Skeletal muscle tissue (tissue), 3 donors: ENCODE measurements at regions not wholly inside any gene's neighbourhood (a gene's known extent, or its start where the extent isn't known, plus 50 kb on each side); places are given as distances from the start of the nearest gene placed in this dataset.

Experiments used
- H3K27ac ChIP-seq: one replicate; pipeline ENCODE4 v1.7.0; 2013; ENCODE audit warnings: mild to moderate bottlenecking, low read depth, low read length, inconsistent platforms
- H3K27me3 ChIP-seq, 3 donors: one replicate each; pipeline ENCODE4 v1.7.0; 2013; ENCODE audit warnings: low read length in 3 of 3; ENCODE audit not compliant: control insufficient read depth in 3 of 3, insufficient read depth in 3 of 3
- H3K36me3 ChIP-seq, 3 donors: one replicate each; pipeline ENCODE4 v1.7.0; 2013; ENCODE audit warnings: low read length in 3 of 3; ENCODE audit not compliant: control insufficient read depth in 3 of 3, insufficient read depth in 3 of 3
- H3K4me1 ChIP-seq, 3 donors: one replicate each; pipeline ENCODE4 v1.7.0; 2013; ENCODE audit warnings: low read length in 3 of 3, mild to moderate bottlenecking in 3 of 3; ENCODE audit not compliant: control insufficient read depth in 3 of 3, insufficient read depth in 3 of 3
- H3K4me3 ChIP-seq, 3 donors: one replicate each; pipeline ENCODE4 v1.7.0; 2013; ENCODE audit warnings: low read length in 3 of 3
- H3K9ac ChIP-seq, 3 donors: one replicate each; pipeline ENCODE4 v1.7.0; 2013; ENCODE audit warnings: low read length in 3 of 3, mild to moderate bottlenecking in 3 of 3, moderate library complexity in 2 of 3, low read depth in 1 of 3
- H3K9me3 ChIP-seq, 3 donors: one replicate each; pipeline ENCODE4 v1.7.0; 2013; ENCODE audit warnings: low read length in 3 of 3; ENCODE audit not compliant: control insufficient read depth in 3 of 3
- donor health status: Osteomylitis.

DNA sequence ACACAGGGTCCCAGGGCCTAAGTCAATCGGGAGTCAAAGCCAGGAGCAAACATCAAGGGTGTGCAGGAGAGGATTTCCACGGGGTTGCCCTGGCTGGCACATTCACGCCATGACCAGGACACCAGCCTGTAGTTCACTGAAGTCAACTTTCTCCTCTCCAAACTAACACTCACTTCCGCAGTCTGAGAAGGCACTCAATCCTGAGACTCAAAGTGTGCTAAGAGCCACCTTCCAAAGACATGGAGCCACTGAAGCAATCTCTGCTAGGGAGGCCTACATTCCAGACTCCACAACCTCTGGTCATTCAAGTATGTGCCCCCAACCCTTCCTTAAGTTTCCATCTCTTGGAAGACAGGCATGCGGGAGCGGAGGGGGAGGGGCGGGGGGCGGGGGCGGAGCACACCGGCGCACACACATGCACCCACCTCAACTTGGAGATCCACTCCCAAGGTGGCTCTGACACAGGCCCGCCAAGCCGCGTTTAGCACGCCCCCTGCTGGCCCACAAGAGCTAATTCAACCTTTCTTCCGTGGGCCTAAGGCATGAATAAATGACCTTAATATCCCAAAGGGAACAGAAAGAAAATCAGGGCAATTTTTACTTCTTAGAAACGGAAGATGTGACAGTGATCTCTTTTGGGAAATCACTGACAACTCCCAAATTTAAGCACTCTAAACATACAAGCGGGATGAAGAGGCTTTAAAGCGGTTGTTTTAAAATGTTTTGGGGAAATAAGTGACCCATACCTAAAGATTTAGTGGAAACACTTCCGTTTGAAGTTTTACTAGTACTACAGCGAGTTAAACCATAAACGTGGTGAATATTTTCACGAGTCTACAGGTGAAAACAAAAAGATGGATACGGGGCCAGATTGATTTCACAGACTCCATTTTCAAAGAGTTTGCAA, 162.5 kb upstream of the CHRNA7 start:
- H3K9me3 ChIP-seq = no peaks in the 10 kb centered on the region
- no peak overlapping the region for H3K27ac ChIP-seq
- no peak overlapping the region for H3K9ac ChIP-seq
- peaks cover 4 to 9% (median 6%) of the 10 kb centered on the region in 3 donors for H3K4me1 ChIP-seq
- H3K27me3 ChIP-seq = no peaks in the 10 kb centered on the region
- no peaks in the 10 kb centered on the region for H3K36me3 ChIP-seq
- H3K4me3 ChIP-seq = no peak overlapping the region

DNA sequence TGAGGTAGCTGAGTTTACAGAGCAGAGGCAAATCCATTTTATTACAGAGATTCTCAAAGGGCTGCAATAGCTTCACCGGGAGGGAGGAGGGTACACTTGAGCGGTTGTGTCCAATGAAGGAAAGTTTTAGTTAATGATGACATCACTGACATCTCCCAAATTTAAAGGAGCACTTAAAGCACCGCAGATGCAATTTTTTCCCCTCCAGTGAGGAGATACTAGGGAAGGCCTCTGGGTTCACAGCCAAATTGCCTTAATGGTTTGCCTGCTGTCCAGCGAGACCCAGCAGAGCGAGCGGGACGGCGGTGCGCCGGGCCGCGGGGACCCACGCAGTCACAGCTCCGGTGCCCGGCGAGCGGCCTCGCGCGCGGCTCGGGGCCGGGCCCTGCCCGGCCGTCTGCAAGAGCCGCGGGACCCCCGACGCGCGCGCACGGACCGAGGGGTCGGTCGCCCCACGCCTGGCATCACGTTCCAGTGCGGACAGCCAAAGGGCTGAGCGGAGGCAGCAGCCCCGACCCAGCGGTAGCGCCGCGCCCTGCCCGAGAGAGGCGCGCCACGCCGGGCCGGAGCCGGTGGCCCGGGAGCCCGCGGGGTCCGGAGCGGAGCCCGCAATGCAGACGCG, 160.5 kb upstream of the CHRNA7 start:
- Histone ChIP-seq H3K9ac (peak overlapping the region in 1 of 3 donors; percentile 61), H3K27ac (no peak overlapping the region), H3K9me3 (no peaks in the 10 kb centered on the region), H3K36me3 (no peaks in the 10 kb centered on the region), H3K4me1 (peaks cover 4 to 9% (median 6%) of the 10 kb centered on the region in 3 donors), H3K27me3 (no peaks in the 10 kb centered on the region), H3K4me3 (peak overlapping the region; percentile 54 to 75 (median 67))

DNA sequence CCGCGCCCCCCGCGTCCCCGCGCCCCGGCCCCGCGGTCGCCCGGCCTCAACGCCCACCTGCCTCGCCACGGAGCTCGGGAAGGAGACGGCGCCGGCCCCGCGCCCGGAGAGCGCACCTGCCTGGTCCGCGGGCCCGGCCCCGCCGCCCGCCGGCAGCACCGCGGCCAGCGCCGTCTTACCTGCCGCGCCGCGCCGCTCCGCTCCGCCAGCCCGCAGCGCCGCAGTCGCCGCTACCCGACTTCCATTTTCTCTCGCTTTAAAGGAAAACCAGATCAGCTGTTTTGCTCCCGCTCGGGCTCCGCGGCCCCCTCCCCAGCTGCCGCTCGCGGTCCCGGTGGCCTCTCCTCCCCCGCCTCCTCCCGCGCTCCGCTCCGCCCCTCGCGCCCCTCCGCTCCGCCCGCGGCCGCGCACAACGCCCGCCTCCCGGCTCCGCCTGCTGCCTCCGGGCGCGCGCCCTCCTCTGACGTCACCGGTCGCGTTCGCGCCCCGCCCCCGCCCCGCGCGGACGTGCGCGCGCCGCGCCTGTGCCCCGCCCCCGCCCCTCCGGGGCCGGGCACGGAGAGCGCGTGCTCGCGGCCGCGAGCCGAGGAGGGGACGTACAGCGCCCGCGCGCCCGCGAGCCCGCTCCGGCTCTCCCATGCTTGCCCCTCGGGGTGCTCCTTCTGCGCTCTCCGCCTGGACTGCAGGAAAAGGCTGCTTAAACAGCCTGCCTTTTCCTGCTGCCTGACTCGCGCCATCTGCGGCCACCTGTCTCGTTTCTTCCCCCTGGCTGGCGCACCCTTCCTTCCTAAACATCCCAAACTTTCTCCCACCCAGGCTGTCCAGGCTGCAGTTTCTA, 159.8 kb upstream of the CHRNA7 start, which contains the start of gene OTUD7A:
OTUD7A (minus strand) TSS at position 346 of the 838 bp plus-strand sequence.
- no peaks in the 10 kb centered on the region for H3K27me3 ChIP-seq
- peak within 1 kb of the TSS; percentile 49 for H3K27ac ChIP-seq
- peak within 1 kb of the TSS; percentile 84 to 87 (median 87) for H3K4me3 ChIP-seq
- no peaks in the 10 kb centered on the region for H3K36me3 ChIP-seq
- H3K9ac ChIP-seq = peak within 1 kb of the TSS; percentile 70 to 84 (median 79)
- peaks cover 4 to 9% (median 6%) of the 10 kb centered on the region in 3 donors for H3K4me1 ChIP-seq
- H3K9me3 ChIP-seq = no peaks in the 10 kb centered on the region

DNA sequence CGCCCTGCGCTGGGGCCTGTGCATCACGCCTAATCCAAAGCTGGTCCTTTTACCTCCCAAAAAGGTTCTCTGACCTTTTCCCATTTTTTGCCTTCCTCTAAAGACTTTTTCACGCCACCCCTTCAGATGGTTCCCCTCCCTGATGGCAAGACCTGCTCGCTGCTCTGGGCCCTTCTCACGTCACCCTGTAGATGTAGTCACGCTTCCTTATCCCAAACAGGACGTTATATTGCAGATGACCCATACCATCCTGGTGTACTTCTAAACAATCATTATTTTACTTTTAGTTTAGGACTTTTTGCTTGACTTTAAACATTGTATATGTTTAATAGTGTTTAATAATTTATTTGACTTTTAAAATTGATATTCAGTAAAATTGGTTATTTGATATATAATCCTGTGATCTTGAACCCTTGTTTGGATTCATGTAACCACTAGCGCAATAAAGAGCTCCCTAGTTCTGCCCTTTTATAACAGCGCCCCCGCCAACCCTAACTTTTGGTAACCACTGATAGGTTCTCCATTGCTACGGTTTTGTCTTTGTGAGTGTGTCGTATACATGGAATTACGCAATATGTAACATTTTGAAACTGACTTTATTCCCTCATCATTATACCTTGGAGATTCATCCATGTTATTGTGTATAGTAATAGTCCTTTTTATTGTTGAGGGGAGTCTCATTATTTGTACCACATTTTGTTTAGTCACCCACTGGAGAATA, 159.0 kb upstream of the CHRNA7 start:
- no peaks in the 10 kb centered on the region for H3K9me3 ChIP-seq
- no peaks in the 10 kb centered on the region for H3K27me3 ChIP-seq
- H3K36me3 ChIP-seq = no peaks in the 10 kb centered on the region
- H3K9ac ChIP-seq = peak overlapping the region; percentile 70 to 84 (median 79)
- H3K27ac ChIP-seq = peak overlapping the region; percentile 49
- peaks cover 4 to 9% (median 6%) of the 10 kb centered on the region in 3 donors for H3K4me1 ChIP-seq
- peak overlapping the region; percentile 84 to 87 (median 87) for H3K4me3 ChIP-seq

DNA sequence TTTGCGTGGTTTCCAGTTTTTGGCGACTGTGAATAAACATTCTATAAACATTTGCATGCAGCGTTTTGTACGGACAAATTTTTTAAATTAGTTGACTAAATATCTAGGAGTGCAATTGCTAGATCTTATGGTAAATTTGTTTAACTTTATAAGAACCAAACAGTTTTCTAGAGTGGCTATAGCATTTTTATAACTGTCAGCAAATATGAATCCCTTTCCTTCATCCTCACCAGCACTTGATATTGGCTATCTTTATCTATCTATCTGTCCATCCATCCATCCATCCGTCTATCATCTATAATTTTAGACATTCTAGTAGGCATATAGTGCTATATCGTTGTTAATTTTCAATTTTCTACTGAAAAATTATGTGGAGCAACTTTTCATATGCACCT, 158.4 kb upstream of the CHRNA7 start:
- Histone ChIP-seq H3K9ac (no peak overlapping the region), H3K9me3 (no peaks in the 10 kb centered on the region), H3K27me3 (no peaks in the 10 kb centered on the region), H3K27ac (no peak overlapping the region), H3K4me3 (no peak overlapping the region), H3K4me1 (peaks cover 4 to 9% (median 6%) of the 10 kb centered on the region in 3 donors), H3K36me3 (no peaks in the 10 kb centered on the region)

DNA sequence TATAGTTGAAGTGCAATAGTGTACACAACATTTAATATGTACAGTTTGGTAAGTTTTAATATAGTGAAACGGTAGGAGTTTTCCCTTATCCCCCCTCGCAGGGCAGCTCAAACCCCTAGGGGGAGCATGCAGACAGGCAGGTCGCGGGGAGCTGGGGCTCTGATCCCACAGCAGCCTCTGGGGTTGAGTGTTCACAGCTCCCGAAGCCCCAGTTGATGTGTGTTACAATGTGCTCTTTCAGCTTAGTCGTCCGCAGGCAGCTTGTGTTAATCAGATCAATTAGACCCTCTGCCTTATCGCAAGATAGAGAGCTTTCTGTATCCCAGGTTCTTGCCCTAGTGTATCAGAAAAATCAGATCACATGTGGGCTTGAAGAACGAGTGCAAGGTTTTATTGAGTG, 143.1 kb upstream of the CHRNA7 start:
- no peaks in the 10 kb centered on the region for H3K9me3 ChIP-seq
- no peaks in the 10 kb centered on the region for H3K4me1 ChIP-seq
- no peak overlapping the region for H3K27ac ChIP-seq
- H3K36me3 ChIP-seq = no peaks in the 10 kb centered on the region
- peak overlapping the region in 1 of 3 donors; percentile 37 for H3K4me3 ChIP-seq
- H3K9ac ChIP-seq = no peak overlapping the region
- peaks cover 0 to 8% (median 0%) of the 10 kb centered on the region in 3 donors for H3K27me3 ChIP-seq

DNA sequence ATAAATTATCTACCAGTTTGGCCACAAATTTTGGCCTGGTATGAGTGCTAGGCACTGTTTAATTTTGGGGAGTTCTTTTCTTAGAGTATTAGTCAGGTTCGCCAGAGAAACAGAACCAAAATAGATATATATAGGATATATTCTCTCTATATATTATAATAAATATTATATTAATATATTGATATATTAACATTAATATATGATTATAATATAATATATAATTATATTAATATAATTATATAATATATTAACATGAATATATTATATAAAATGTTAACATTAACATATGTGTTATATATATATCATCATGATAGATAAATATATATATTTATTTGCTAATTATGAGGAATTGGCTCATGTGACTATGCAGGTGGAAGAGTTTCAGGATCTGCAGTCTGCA, 137.8 kb upstream of the CHRNA7 start:
- Histone ChIP-seq H3K9me3 (peaks cover 0 to under 1% (median 0%) of the 10 kb centered on the region in 3 donors), H3K4me3 (no peak overlapping the region), H3K4me1 (no peaks in the 10 kb centered on the region), H3K27me3 (peaks cover 0 to 6% (median 0%) of the 10 kb centered on the region in 3 donors), H3K36me3 (no peaks in the 10 kb centered on the region), H3K9ac (no peak overlapping the region), H3K27ac (no peak overlapping the region)

DNA sequence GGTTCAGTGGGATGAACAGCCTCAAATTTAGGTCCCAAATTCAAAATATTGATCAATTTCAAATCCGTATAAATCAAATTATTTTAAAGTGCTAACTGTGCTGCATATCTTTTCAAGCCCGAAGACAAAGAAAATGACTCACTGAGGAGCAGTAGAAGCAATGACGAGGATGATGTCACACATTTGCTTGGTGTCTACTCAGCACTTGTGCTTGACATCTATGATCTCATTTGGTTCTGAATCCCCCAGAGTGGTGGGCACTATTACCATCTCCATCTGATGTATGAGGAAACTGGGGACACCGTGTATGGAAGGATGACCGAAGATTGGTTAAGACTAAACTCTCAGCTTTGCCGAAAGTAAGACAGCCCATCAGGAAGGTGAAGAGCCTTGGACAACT, 136.5 kb upstream of the CHRNA7 start:
- peaks cover 0 to 8% (median 0%) of the 10 kb centered on the region in 3 donors for H3K9me3 ChIP-seq
- H3K4me3 ChIP-seq = no peak overlapping the region
- H3K9ac ChIP-seq = no peak overlapping the region
- H3K36me3 ChIP-seq = no peaks in the 10 kb centered on the region
- H3K27me3 ChIP-seq = no peaks in the 10 kb centered on the region
- H3K4me1 ChIP-seq = no peaks in the 10 kb centered on the region
- H3K27ac ChIP-seq = no peak overlapping the region

DNA sequence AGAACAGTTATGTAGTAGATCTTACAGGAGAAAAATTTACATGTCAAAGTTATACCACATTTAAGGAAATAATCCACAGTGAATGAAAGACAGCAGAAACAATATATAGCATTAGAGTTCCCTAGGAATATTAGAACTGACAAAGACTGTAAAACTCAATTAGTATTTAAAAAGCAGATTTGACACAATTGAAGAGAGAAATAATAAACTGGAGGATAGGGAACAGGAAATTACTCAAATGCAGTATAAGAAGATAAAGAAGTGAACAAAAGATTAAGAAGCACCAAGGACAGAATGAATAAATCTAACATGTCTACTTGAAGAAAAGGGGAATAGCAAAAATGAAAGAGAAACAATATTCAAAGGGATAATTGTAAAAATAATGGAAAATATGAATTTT, 132.6 kb upstream of the CHRNA7 start:
- no peaks in the 10 kb centered on the region for H3K27me3 ChIP-seq

More for the DNA sequence above, 132.6 kb upstream of the CHRNA7 start:
- no peaks in the 10 kb centered on the region for H3K36me3 ChIP-seq
- H3K27ac ChIP-seq = no peak overlapping the region
- no peaks in the 10 kb centered on the region for H3K4me1 ChIP-seq
- H3K4me3 ChIP-seq = no peak overlapping the region
- no peak overlapping the region for H3K9ac ChIP-seq
- peaks cover 0 to 9% (median 0%) of the 10 kb centered on the region in 3 donors for H3K9me3 ChIP-seq
